HG03439 (cell line): ENCODE measurements at regions not wholly inside any gene's neighbourhood (a gene's known extent, or its start where the extent isn't known, plus 50 kb on each side); places are given as distances from the start of the nearest gene placed in this dataset.
"Not testable (repeated sequence)": the region's sequence is repeated elsewhere in the genome, so short reads cannot be mapped to it uniquely, and the experiment has no call there.

Experiments used
- ATAC-seq: cut with Tn5 transposase; IDR thresholded peaks from one replicate; pipeline ENCODE4 v1.9.1; 2021; ENCODE audit warnings: mild to moderate bottlenecking, moderate library complexity; ENCODE audit not compliant: unreplicated experiment

DNA sequence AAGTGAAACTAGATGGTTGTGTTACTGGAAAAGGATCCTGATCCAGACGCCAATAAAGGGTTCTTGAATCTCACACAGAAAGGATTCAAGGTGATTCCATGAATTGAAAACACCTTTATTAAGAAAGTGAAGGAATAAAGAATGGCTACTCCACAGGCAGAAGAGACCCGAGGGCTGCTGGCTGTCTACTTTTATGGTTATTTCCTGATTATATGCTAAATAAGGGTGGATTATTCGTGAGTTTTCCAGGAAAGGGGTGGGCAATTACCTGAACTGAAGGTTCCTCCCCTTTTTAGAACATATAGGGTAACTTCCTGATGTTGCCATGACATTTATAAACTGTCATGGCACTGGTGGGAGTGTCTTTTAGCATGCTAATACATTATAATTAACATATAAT, 50.9 kb upstream of the WARS2 start:
- ATAC-seq, result no peak

DNA sequence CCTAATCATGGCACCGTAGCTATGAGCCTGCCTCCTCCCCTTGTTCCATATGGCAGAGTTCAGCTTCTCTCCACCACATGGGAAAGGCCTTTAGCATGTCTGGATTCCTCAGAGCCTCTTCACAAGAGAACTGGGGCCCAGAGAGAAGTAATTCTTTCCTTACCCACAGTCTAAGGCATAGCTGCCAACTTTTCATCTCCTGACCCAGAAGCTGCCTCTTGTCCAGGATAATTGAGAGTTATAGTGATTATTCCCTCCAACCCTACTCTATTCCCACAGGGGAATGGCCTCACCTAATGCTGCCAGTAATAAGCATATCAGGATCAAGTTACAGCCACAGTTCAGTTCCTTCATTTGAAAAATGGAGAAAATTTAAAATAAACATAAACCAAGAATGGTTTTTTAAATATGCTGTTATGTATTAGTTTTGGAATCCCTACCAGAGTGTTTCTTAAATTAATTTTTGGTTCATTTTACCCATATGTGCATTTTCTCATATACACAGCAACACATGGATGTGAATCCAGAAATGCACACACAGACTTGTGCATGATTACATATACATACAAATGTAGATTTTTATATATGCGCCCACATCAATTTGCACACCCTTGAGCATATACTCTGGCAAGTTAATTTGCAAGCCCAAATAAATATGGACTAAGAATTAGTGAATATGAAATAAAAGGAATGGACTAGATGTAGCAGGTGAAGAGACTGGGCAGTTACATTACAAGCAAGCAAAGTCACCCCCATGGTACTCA, 63.9 kb upstream of the WARS2 start:
- no peak for ATAC-seq

DNA sequence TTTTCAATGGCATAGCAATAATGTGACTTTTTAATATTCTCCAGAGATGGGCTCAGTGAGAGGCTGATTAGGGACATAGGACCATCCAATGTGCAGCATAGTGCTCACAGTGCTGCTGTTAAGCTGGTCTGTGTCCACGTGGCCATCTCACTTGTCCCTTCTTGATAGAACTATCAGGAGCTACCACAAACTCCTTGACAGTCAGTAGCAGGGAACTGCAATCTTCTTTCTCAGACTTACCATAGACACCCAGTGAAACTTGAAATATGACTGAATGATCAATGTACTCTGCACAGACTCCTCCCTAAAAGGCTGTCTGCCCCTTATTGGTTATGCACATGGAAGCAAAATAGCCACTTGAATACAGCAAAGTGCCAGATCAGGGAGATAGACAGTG, 64.5 kb upstream of the WARS2 start:
- no peak for ATAC-seq

DNA sequence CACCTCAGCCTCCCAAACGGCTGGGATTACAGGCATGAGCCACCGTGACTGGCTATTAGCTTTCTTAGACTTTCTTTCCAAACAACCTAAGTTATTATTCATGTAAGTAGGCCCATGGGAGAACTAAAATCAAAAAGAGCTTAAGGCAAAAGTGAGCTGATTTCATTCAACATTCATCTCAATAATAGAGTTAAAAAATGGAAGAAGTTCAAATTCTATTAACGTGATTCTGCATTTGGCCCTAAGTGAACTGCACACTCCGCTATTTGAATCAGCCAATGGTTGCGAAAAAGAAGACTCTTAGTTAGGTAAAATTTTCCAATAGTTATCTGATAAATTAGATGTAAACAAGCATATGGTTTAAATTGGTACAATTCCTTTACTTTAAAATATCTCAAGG, 68.6 kb upstream of the WARS2 start:
- no peak for ATAC-seq

GRCh38 chr1:119209596-119210295, 69.3 kb upstream of the WARS2 start:
- no peak for ATAC-seq

DNA sequence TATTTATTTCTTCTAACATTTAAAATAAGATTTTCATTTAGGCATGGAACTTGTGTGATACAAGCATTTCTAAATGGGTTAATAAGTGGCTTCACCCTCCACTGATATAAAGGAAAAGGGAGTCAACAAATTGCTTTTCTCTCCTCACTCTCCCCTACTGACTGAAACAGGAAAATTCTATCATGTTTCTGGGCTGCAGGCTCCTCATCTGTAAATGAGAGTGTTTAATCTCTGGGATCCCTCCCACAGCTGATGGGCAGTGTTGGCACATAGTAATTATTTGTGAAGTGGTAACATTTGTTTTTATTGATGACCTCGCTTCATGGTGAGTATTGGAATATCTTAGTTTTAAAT, 69.8 kb upstream of the WARS2 start:
- ATAC-seq, result no peak

GRCh38 chr1:119213213-119213612, 72.8 kb upstream of the WARS2 start:
- not testable (repeated sequence) for ATAC-seq

DNA sequence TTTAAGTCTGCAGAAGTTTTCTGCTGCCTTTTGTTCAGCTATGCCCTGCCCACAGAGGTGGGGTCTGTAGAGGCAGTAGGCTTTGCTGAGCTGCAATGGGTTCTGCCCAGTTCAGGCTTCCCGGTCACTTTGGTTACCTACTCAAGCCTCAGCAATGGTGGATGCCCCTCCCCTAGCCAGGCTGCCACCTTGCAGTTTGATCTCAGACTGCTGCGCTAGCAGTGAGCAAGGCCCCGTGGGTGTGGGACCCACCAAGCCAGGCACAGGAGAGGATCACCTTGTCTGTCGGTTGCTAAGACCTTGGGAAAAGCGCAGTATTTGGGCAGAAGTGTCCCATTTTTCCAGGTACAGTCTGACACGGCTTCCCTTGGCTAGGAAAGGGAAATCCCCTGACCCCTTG, 74.5 kb upstream of the WARS2 start:
- not testable (repeated sequence) for ATAC-seq

GRCh38 chr1:119217309-119217828, 76.9 kb upstream of the WARS2 start:
- no peak for ATAC-seq

DNA sequence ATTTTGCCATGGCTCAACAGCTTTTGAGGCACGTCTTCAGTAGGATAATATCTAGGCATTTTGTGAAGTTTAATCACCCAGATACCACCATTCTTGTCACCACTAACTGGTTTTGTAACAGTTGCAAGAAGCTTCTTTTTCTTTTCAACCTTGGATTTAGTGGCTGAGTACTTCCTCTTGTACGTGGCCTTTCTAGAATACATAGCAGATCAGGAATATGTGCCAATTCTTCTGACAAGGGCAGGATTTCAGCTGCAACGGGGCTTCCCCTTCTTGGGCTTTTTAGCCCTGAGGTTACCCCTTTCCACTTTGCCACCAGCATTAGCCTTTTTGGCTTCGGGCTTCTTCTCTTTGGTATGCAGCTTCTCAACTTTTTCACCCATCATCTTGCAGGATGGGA, 79.3 kb upstream of the WARS2 start:
- ATAC-seq, result no peak

DNA sequence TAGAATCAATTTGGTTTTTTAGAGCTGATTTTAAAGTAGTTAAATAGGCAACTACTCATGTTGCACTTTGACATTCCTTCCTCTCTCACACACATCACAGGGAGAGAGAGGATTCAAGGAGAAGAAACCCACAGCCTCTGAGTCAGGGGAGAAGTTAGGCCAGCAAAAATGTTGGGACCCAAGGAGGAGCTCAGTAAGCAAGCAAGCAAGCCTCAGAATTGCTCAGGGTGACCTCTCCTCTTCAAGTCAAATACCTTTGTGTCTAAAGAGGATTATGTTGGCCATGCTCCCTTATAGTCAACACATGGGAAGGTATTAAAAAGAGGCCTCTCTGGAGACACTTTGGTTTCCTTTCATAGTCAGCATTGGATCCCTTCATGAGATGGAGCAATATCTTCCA, 80.5 kb upstream of the WARS2 start:
- ATAC-seq, result no peak

- ATAC-seq, result no peak
Observed at GRCh38 chr1:119222271-119222670, 81.8 kb upstream of the WARS2 start.

- ATAC-seq, result no peak
Observed at GRCh38 chr1:119225265-119225664, 84.8 kb upstream of the WARS2 start.

DNA sequence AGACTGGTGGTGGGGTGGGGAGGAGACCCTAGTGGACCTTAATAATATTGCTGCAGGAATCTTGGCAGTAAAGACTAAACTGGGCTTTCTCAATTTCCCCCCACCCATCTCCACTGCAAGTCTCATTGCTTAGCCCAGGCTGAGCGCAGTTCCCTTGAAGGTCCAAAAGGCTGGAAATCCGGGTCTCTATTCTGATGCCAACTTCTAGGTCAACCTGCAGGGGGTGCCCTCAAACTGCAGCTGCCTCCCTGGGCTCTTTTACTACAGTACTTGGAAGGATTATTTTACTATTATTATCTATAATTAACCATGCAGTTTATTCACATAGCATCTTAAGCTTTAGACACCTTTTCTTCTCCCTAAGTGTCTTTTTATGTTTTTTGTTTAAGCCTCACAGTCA, 85.4 kb upstream of the WARS2 start:
- no peak for ATAC-seq

GRCh38 chr1:119226321-119226720, 85.9 kb upstream of the WARS2 start:
- no peak for ATAC-seq

DNA sequence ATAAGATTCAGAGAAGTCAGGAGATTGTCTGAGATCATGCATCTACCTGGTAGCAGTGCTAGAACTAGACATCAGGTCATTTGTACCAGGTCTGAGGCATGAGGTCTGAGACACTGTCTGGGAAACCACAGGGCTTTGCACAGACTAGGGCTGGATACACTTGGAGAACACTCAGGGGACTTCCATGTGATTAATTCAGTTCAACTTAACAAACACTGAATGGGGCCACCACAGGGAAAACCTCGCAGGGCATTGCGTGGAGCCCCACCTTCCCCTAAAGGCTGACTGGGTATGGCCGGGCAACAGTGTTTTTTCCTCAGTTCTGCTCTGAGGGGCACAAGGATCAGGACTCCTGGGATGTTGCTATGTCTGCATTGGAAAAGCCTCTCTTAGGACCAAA, 86.5 kb upstream of the WARS2 start:
- no peak for ATAC-seq

DNA sequence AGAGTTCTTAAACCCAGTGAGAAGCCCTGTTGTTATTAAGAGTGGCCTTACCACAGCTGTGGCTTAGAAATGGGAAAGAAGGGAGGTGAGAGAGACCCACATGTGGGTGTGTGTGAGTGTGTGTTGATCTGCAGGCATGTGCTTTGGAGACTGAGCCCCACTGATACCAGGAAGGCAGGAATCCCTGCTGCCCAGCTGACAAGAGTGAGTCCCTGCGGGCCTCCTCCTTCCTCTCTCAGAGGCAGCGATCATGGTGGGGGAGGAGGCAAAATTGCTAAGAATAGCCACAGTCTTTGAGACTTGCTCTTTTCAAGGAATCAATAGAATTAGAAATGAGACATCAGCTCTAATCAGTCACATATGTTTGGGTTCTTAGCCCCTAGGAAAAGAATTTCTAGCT, 87.0 kb upstream of the WARS2 start:
- ATAC-seq, result no peak

GRCh38 chr1:119228335-119229080, 88.1 kb upstream of the WARS2 start:
- ATAC-seq, result no peak

- ATAC-seq, result no peak
Observed at GRCh38 chr1:119235120-119235519, 94.7 kb upstream of the WARS2 start.

- no peak for ATAC-seq
Observed at GRCh38 chr1:119245881-119246280, 105.4 kb upstream of the WARS2 start.

DNA sequence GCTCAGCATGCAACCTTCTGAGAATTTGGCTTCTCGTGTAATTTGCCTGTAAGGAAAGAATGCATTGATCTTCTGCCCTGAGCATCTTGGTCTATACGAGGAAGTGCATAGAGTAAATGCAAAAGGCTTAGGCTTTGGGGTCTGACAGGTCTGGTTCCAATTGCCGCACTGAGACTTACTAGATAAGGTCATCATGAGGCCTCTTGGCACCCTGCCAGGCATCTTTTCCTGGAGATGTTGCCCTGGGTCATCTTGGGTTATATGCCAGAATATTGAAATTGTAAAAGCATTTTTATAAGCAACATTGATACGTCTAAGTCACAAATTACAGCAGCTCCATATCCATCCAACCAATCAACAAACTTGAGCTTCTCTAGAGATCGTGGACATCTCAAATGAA, 108.8 kb upstream of the WARS2 start:
- no peak for ATAC-seq

DNA sequence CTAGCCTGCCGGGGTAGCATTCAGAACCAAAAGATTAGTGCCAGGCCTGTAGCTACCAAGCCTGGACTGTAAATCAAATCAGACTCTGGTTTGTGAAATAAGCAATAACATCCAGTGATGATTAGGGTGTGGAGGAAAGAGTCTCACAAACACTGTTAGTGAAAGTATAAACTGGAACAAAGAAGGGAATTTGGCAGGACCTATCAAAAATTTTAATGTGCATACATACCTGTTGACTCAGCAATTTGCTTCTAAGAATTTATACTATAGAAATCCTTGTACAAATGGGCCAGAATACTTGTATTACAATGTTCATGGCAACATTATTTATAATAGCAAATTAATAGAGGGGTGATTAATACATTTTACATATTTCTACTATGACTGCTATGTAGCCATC, 109.8 kb upstream of the WARS2 start:
- ATAC-seq, result no peak
